Uterus (tissue), 3 donors: ENCODE measurements at regions not wholly inside any gene's neighbourhood (a gene's known extent, or its start where the extent isn't known, plus 50 kb on each side); places are given as distances from the start of the nearest gene placed in this dataset.

Experiments
- DNase-seq, 2 donors: peaks; one replicate each; pipeline ENCODE4 v3.0.0-alpha.2; 2019 to 2020
- H3K27ac ChIP-seq, 2 donors: fragments of 200-600 bp; sonication (generic); 1 replicate in 1 of 2; 2 replicates in 1 of 2; pipeline ENCODE4 v1.5.1; 2016 to 2018
- H3K27me3 ChIP-seq, 2 donors: fragments of 200-600 bp; sonication (generic); one replicate each; pipeline ENCODE4 v1.5.1; 2018 to 2019; ENCODE audit warnings: control low read depth in 1 of 2
- H3K36me3 ChIP-seq, 2 donors: fragments of 200-600 bp; sonication (generic); one replicate each; pipeline ENCODE4 v1.5.1; 2019; ENCODE audit warnings: control low read depth in 1 of 2
- H3K4me1 ChIP-seq, 2 donors: fragments of 200-600 bp; sonication (generic); one replicate each; pipeline ENCODE4 v1.5.1; 2018 to 2019; ENCODE audit warnings: control low read depth in 1 of 2
- H3K4me3 ChIP-seq, 2 donors: fragments of 200-600 bp; sonication (generic); 1 replicate in 1 of 2; 2 replicates in 1 of 2; pipeline ENCODE4 v1.5.1; 2018 to 2019; ENCODE audit warnings: mild to moderate bottlenecking in 1 of 2
- H3K9me3 ChIP-seq, 2 donors: fragments of 200-600 bp; sonication (generic); one replicate each; pipeline ENCODE4 v1.5.1; 2019; ENCODE audit warnings: control low read depth in 1 of 2
- POLR2A ChIP-seq, 2 donors: fragments of 450-650 bp; IDR thresholded peaks; one replicate each; pipeline ENCODE4 v1.6.1; 2016; ENCODE audit warnings: antibody characterized with exemption in 2 of 2, mild to moderate bottlenecking in 1 of 2, moderate library complexity in 1 of 2
- intact Hi-C: fragments of 100-400 bp; cut with DNase I; formaldehyde crosslinking; loops from one replicate; pipeline ENCODE4 v1.15.1; 2023; ENCODE audit warnings: low total_unique reads
- TF ChIP-seq, protein P1 (sequence below), 4 experiments: fragments of 200-600 bp in 2 of 4; fragments of 450-650 bp in 2 of 4; sonication (generic) in 2 of 4; IDR thresholded peaks; one replicate each; pipeline ENCODE4 v1.5.1; 2016 to 2019; ENCODE audit warnings: antibody characterized with exemption in 4 of 4, mild to moderate bottlenecking in 2 of 4, moderate library complexity in 1 of 4
- donor health status: DM: yes; HTN: yes; CAD: no.

DNA sequence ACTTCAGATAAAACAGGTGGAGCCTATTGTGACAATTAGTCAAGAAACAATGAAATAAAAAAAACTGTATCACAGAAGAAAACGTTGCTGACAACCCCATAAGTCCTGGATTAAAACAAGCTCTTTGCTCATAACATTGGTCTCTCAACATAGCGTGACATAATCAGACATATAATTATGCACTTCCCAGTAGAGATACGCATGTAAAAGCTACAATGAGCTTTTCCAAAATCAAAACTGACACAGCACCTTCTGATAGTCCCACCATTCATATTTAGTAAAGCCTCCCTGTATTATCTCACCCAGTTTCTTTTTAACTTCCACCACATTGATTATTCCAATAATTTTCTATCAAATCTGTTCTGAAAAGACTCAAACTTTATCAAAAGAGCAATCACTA is 372.1 kb upstream of the SMIM31 start:
- H3K4me3 ChIP-seq, result no peak overlapping the region

DNA sequence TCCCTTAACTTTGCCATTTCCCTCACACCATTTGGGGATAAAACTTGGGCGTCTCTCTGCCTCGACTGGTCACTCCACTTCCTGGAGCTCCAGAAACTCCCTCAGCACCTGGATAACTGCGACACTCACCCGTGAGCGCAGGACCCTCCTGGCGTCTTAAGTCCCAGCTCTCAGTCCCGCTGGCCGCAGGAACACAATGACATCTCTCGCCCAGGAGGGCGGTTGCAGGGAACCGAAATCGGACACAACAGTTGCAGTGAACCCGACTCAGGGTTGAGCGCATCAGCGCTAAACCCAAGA is 370.9 kb upstream of the SMIM31 start:
- DNase-seq, result no peak
- TF ChIP-seq, protein P1, sequence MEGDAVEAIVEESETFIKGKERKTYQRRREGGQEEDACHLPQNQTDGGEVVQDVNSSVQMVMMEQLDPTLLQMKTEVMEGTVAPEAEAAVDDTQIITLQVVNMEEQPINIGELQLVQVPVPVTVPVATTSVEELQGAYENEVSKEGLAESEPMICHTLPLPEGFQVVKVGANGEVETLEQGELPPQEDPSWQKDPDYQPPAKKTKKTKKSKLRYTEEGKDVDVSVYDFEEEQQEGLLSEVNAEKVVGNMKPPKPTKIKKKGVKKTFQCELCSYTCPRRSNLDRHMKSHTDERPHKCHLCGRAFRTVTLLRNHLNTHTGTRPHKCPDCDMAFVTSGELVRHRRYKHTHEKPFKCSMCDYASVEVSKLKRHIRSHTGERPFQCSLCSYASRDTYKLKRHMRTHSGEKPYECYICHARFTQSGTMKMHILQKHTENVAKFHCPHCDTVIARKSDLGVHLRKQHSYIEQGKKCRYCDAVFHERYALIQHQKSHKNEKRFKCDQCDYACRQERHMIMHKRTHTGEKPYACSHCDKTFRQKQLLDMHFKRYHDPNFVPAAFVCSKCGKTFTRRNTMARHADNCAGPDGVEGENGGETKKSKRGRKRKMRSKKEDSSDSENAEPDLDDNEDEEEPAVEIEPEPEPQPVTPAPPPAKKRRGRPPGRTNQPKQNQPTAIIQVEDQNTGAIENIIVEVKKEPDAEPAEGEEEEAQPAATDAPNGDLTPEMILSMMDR (IDR thresholded peaks at IDR 0.05), result no peak
- no peak for TF ChIP-seq POLR2A (IDR thresholded peaks at IDR 0.05)
- H3K36me3 ChIP-seq, result no peaks in the 10 kb centered on the region
- H3K4me3 ChIP-seq, result peak overlapping the region; percentile 22 to 23
- intact Hi-C loops, result no loop called here
- no peaks in the 10 kb centered on the region for H3K27me3 ChIP-seq
- H3K27ac ChIP-seq, result no peak overlapping the region
- no peaks in the 10 kb centered on the region for H3K9me3 ChIP-seq
- no peaks in the 10 kb centered on the region for H3K4me1 ChIP-seq

More for the DNA sequence above, 372.1 kb upstream of the SMIM31 start:
- TF ChIP-seq, protein P1 (IDR thresholded peaks at IDR 0.05), result no peak
- TF ChIP-seq POLR2A (IDR thresholded peaks at IDR 0.05), result no peak
- H3K27ac ChIP-seq, result no peak overlapping the region
- intact Hi-C loops, result no loop called here
- no peaks in the 10 kb centered on the region for H3K27me3 ChIP-seq
- no peaks in the 10 kb centered on the region for H3K9me3 ChIP-seq
- H3K36me3 ChIP-seq, result no peaks in the 10 kb centered on the region
- no peaks in the 10 kb centered on the region for H3K4me1 ChIP-seq
- no peak for DNase-seq

DNA sequence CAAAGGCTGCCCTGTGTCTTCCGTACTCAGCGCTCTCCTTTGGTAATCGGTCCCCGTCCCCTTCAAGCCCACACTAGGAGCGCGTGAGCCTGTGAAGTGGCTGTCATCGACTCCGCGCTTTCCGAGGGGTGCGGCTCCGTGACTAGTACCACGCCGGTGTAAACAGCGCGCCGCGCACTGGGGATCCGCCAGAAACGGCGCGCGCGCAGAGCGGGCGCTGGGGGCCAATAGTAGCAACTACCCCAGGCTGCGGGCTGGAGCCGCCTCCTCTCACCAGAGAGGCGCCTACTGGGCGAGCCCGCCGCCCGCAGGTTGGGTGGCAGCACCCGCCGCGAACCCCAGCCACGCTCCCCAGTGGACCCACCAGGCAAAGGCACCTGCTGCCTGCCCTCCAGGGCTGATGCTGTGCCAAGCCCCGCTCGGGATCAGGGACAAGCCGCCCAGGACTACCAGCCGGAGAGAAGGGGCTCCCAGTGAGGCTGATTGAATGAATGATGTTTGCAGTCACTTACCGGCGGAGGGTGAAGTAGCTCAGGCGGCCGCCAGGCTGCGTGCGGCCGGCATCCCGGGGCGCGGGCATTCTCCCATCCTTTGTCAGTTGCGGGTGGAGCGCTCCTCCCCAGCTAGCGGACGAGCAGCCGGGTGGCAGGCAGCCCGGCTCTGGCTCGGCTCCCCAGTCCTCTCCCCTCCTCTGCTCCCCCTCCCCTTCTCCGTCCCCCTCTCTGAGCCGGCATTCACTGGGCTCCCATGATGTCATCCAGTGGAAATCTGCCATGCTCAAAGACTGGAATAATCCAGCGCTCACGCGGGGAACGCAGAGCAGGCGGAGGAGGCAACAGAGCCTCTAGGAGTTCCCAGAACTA is 370.3 kb upstream of the SMIM31 start:
- H3K9me3 ChIP-seq, result no peaks in the 10 kb centered on the region
- intact Hi-C loops, result no loop called here
- no peak overlapping the region for H3K27ac ChIP-seq
- DNase-seq, result peak; percentile 19 to 52
- no peaks in the 10 kb centered on the region for H3K36me3 ChIP-seq
- no peaks in the 10 kb centered on the region for H3K4me1 ChIP-seq
- TF ChIP-seq, protein P1 (IDR thresholded peaks at IDR 0.05), result peak in 1 of 4 experiments; percentile 11
- TF ChIP-seq POLR2A (IDR thresholded peaks at IDR 0.05), result no peak
- peak overlapping the region; percentile 22 to 23 for H3K4me3 ChIP-seq
- H3K27me3 ChIP-seq, result no peaks in the 10 kb centered on the region

DNA sequence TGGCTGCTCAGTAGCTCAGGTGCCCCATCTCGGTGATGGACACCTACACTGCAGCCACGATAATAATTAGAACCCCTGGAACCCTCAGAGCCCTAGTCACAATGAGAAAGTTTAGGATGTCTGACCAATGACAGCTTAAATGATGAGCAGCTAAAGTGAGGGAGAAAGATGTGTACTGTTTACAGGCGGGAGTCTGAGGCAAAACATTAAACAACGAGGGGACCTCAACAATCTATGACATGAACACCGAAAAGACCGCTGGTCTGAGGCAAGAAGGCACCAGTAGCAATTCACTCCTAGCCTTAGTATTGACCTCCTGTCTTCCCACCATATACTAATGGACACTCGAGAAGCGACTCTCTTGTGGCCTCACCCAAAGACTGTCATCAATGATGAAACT is 369.5 kb upstream of the SMIM31 start:
- no peaks in the 10 kb centered on the region for H3K4me1 ChIP-seq
- DNase-seq, result no peak
- no peak overlapping the region for H3K4me3 ChIP-seq
- no peak for TF ChIP-seq POLR2A (IDR thresholded peaks at IDR 0.05)
- TF ChIP-seq, protein P1 (IDR thresholded peaks at IDR 0.05), result no peak
- H3K9me3 ChIP-seq, result no peaks in the 10 kb centered on the region
- no peaks in the 10 kb centered on the region for H3K36me3 ChIP-seq
- no peaks in the 10 kb centered on the region for H3K27me3 ChIP-seq
- H3K27ac ChIP-seq, result no peak overlapping the region
- intact Hi-C loops, result no loop called here

DNA sequence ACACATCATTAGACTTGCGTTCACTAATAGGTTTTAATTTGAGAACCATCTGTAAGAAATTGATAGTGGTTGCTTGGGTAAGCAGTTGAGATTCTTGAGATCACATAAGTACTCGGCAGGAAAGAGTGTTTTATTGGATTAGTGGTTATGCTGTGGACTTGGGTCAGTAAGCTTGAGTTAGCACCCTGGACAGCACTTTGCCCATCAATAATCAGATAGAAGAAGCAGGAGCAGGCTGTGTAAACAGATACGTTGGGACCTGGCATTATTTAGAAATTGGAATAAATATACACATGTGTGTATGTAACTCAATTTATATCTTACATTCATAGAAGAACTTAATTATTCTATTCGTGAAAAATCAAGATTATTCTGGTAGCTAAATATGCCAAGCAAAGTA is 357.5 kb upstream of the SMIM31 start:
- H3K27me3 ChIP-seq, result no peaks in the 10 kb centered on the region
- H3K36me3 ChIP-seq, result no peaks in the 10 kb centered on the region
- H3K9me3 ChIP-seq, result no peaks in the 10 kb centered on the region
- no peak overlapping the region for H3K27ac ChIP-seq
- H3K4me3 ChIP-seq, result no peak overlapping the region
- DNase-seq, result no peak
- no peaks in the 10 kb centered on the region for H3K4me1 ChIP-seq
- TF ChIP-seq, protein P1 (IDR thresholded peaks at IDR 0.05), result no peak
- no peak for TF ChIP-seq POLR2A (IDR thresholded peaks at IDR 0.05)
- intact Hi-C loops, result no loop called here
